Caco-2 (cell line): ENCODE measurements at regions not wholly inside any gene's neighbourhood (a gene's known extent, or its start where the extent isn't known, plus 50 kb on each side); places are given as distances from the start of the nearest gene placed in this dataset.

ENCODE experiments used
- BruUV-seq: library from RNA; stranded (reverse); fragments of 400-500 nt; replicated peaks from 2 replicates; lab custom pipeline; 2021; lab: Mats Ljungman, UMichigan
- CTCF ChIA-PET: fragments of 300-600 bp; sonication (Branson Sonifier 250); formaldehyde crosslinking; loops from one replicate; lab custom pipeline; 2022; ENCODE audit warnings: antibody characterized with exemption; lab: Charles Lee
- POLR2A ChIA-PET: fragments of 300-600 bp; sonication (Branson Sonifier 250); formaldehyde crosslinking; loops from one replicate; lab custom pipeline; 2022; ENCODE audit warnings: antibody characterized with exemption; lab: Charles Lee
- DNase-seq, 2 experiments: peaks; one replicate each; pipeline versions ENCODE4 v3.0.0 to v3.0.0-alpha.2; 2020 to 2022
- H3K27me3 ChIP-seq: replicated peaks from 2 replicates; pipeline ENCODE4 v1.6.0; 2011; ENCODE audit warnings: low read length; ENCODE audit not compliant: control insufficient read depth, insufficient read depth
- H3K36me3 ChIP-seq: 2 replicates; pipeline ENCODE4 v1.5.1; 2011; ENCODE audit warnings: low read length; ENCODE audit not compliant: control insufficient read depth, insufficient read depth
- H3K4me1 ChIP-seq: fragments of 250-450 bp; sonication (Bioruptor Pico); 2 replicates; pipeline ENCODE4 v1.5.1; 2020; ENCODE audit warnings: mild to moderate bottlenecking
- H3K4me3 ChIP-seq: 2 replicates; pipeline ENCODE4 v1.5.1; 2011; ENCODE audit warnings: low read depth, mild to moderate bottlenecking, control low read depth, low read length
- H3K9me3 ChIP-seq: fragments of 250-450 bp; sonication (Bioruptor Pico); 2 replicates; pipeline ENCODE4 v1.5.1; 2020; ENCODE audit warnings: mild to moderate bottlenecking, moderate library complexity
- H3K27ac Mint-ChIP-seq: one replicate; pipeline ENCODE4 v1.8.0; 2022; ENCODE audit warnings: mixed read lengths; ENCODE audit not compliant: unreplicated experiment
- H3K27me3 Mint-ChIP-seq: one replicate; pipeline ENCODE4 v1.8.0; 2022; ENCODE audit warnings: mixed read lengths; ENCODE audit not compliant: insufficient read depth, unreplicated experiment
- H3K36me3 Mint-ChIP-seq: one replicate; pipeline ENCODE4 v1.8.0; 2022; ENCODE audit warnings: mild to moderate bottlenecking, mixed read lengths; ENCODE audit not compliant: insufficient read depth, unreplicated experiment
- H3K4me1 Mint-ChIP-seq: one replicate; pipeline ENCODE4 v1.8.0; 2022; ENCODE audit warnings: low read depth, mixed read lengths; ENCODE audit not compliant: unreplicated experiment
- H3K4me3 Mint-ChIP-seq: one replicate; pipeline ENCODE4 v1.8.0; 2022; ENCODE audit warnings: mild to moderate bottlenecking, moderate library complexity, mixed read lengths; ENCODE audit not compliant: unreplicated experiment
- H3K9me3 Mint-ChIP-seq: one replicate; pipeline ENCODE4 v1.8.0; 2022; ENCODE audit warnings: mixed read lengths; ENCODE audit not compliant: unreplicated experiment
- CTCF ChIP-seq, 2 experiments: fragments of 200-600 bp in 1 of 2; IDR thresholded peaks; 1 replicate in 1 of 2; 2 replicates in 1 of 2; pipeline versions ENCODE4 v1.5.1 to v1.8.0; 2011 to 2022; ENCODE audit warnings: antibody characterized with exemption in 1 of 2, control low read depth in 1 of 2, inconsistent platforms in 1 of 2, low read depth in 1 of 2, low read length in 1 of 2, mild to moderate bottlenecking in 1 of 2, moderate library complexity in 1 of 2; ENCODE audit not compliant: insufficient read depth in 1 of 2, severe bottlenecking in 1 of 2, unreplicated experiment in 1 of 2
- intact Hi-C: fragments of 100-400 bp; cut with micrococcal nuclease; formaldehyde crosslinking; loops from one replicate; pipeline ENCODE4 v1.10.0; 2022; ENCODE audit not compliant: unreplicated experiment

GRCh38 chr6:112649853-112650252 lies 302.7 kb downstream of the RFPL4B start:
- H3K27me3 ChIP-seq = no peaks in the 10 kb centered on the region
- H3K4me1 Mint-ChIP-seq = no peaks in the 10 kb centered on the region
- H3K4me1 ChIP-seq = no peaks in the 10 kb centered on the region
- H3K9me3 ChIP-seq = no peaks in the 10 kb centered on the region
- H3K27me3 Mint-ChIP-seq = no peaks in the 10 kb centered on the region
- no peak for TF ChIP-seq CTCF (IDR thresholded peaks at IDR 0.05; ENCODE audit: insufficient read depth in 1 of 2, low read depth in 1 of 2, low read length in 1 of 2, severe bottlenecking in 1 of 2, unreplicated experiment in 1 of 2)
- no peak overlapping the region for H3K27ac Mint-ChIP-seq
- no peak overlapping the region for H3K4me3 Mint-ChIP-seq
- DNase-seq = no peak
- BruUV-seq = no TSS peak
- H3K36me3 Mint-ChIP-seq = peaks cover 5% of the 10 kb centered on the region
- no peak overlapping the region for H3K4me3 ChIP-seq
- ChIA-PET POLR2A (no interaction called here), CTCF (no interaction called here)
- no peaks in the 10 kb centered on the region for H3K9me3 Mint-ChIP-seq
- no peaks in the 10 kb centered on the region for H3K36me3 ChIP-seq
- intact Hi-C loops = no loop called here

GRCh38 chr6:112651239-112651638 lies 304.1 kb downstream of the RFPL4B start:
- no TSS peak for BruUV-seq
- no peaks in the 10 kb centered on the region for H3K27me3 ChIP-seq
- no peaks in the 10 kb centered on the region for H3K4me1 Mint-ChIP-seq
- no peak overlapping the region for H3K27ac Mint-ChIP-seq
- no peak for TF ChIP-seq CTCF (IDR thresholded peaks at IDR 0.05; ENCODE audit: insufficient read depth in 1 of 2, low read depth in 1 of 2, low read length in 1 of 2, severe bottlenecking in 1 of 2, unreplicated experiment in 1 of 2)
- intact Hi-C loops = no loop called here
- no peaks in the 10 kb centered on the region for H3K4me1 ChIP-seq
- H3K4me3 Mint-ChIP-seq = no peak overlapping the region
- no peak overlapping the region for H3K4me3 ChIP-seq
- H3K9me3 ChIP-seq = no peaks in the 10 kb centered on the region
- ChIA-PET CTCF (no interaction called here), POLR2A (no interaction called here)
- DNase-seq = no peak
- H3K9me3 Mint-ChIP-seq = no peaks in the 10 kb centered on the region
- no peaks in the 10 kb centered on the region for H3K36me3 ChIP-seq
- H3K27me3 Mint-ChIP-seq = no peaks in the 10 kb centered on the region
- H3K36me3 Mint-ChIP-seq = peaks cover 5% of the 10 kb centered on the region

- no peaks in the 10 kb centered on the region for H3K4me1 ChIP-seq
- Mint-ChIP-seq H3K9me3 (no peaks in the 10 kb centered on the region), H3K4me3 (no peak overlapping the region), H3K36me3 (no peaks in the 10 kb centered on the region), H3K27me3 (no peaks in the 10 kb centered on the region), H3K4me1 (no peaks in the 10 kb centered on the region), H3K27ac (no peak overlapping the region)
- no peak for TF ChIP-seq CTCF (IDR thresholded peaks at IDR 0.05; ENCODE audit: insufficient read depth in 1 of 2, low read depth in 1 of 2, low read length in 1 of 2, severe bottlenecking in 1 of 2, unreplicated experiment in 1 of 2)
- H3K27me3 ChIP-seq = no peaks in the 10 kb centered on the region
- ChIA-PET POLR2A (no interaction called here), CTCF (no interaction called here)
- intact Hi-C loops = no loop called here
- no peak overlapping the region for H3K4me3 ChIP-seq
- DNase-seq = no peak
- no peaks in the 10 kb centered on the region for H3K36me3 ChIP-seq
- BruUV-seq = no TSS peak
- no peaks in the 10 kb centered on the region for H3K9me3 ChIP-seq
These were observed 312.8 kb downstream of the RFPL4B start for GRCh38 chr6:112659912-112660311.
